Spleen (tissue), 11 donors: ENCODE measurements at regions not wholly inside any gene's neighbourhood (a gene's known extent, or its start where the extent isn't known, plus 50 kb on each side); places are given as distances from the start of the nearest gene placed in this dataset.
"Not testable (repeated sequence)": the region's sequence is repeated elsewhere in the genome, so short reads cannot be mapped to it uniquely, and the experiment has no call there.

Experiments
- DNase-seq: peaks from one replicate; pipeline ENCODE4 v3.0.0-alpha.2; 2020
- H3K27ac ChIP-seq, 8 donors: fragments of 200-600 bp; sonication (generic) in 7 of 8; 1 replicate in 4 of 8; 2 replicates in 4 of 8; pipeline versions ENCODE4 v1.5.0 to v1.8.0; 2016 to 2021; ENCODE audit warnings: inconsistent platforms in 4 of 8, mild to moderate bottlenecking in 4 of 8, moderate library complexity in 1 of 8
- H3K27me3 ChIP-seq, 7 donors: fragments of 200-600 bp; sonication (generic) in 6 of 7; replicated peaks in 1 of 7; 1 replicate in 4 of 7; 2 replicates in 3 of 7; pipeline versions ENCODE4 v1.5.0 to v1.8.0; 2016 to 2021; ENCODE audit warnings: inconsistent platforms in 3 of 7, mild to moderate bottlenecking in 1 of 7
- H3K36me3 ChIP-seq, 6 donors: fragments of 200-600 bp; sonication (generic) in 5 of 6; 1 replicate in 4 of 6; 2 replicates in 2 of 6; pipeline versions ENCODE4 v1.5.0 to v1.8.0; 2016 to 2021; ENCODE audit warnings: inconsistent platforms in 2 of 6
- H3K4me1 ChIP-seq, 6 donors: fragments of 200-600 bp; sonication (generic) in 5 of 6; 1 replicate in 3 of 6; 2 replicates in 3 of 6; pipeline versions ENCODE4 v1.5.0 to v1.8.0; 2016 to 2021; ENCODE audit warnings: inconsistent platforms in 3 of 6
- H3K4me3 ChIP-seq, 8 donors: fragments of 200-600 bp; sonication (generic) in 7 of 8; 1 replicate in 4 of 8; 2 replicates in 4 of 8; pipeline versions ENCODE4 v1.5.0 to v1.8.0; 2016 to 2021; ENCODE audit warnings: inconsistent platforms in 4 of 8, mild to moderate bottlenecking in 4 of 8, moderate library complexity in 2 of 8
- H3K9me3 ChIP-seq, 8 donors: fragments of 200-600 bp; sonication (generic) in 7 of 8; 1 replicate in 4 of 8; 2 replicates in 4 of 8; pipeline versions ENCODE4 v1.5.0 to v1.8.0; 2016 to 2021; ENCODE audit warnings: inconsistent platforms in 4 of 8
- CTCF ChIP-seq, 11 experiments: fragments of 200-600 bp in 7 of 11; fragments of 450-650 bp in 4 of 11; sonication (generic) in 4 of 11; IDR thresholded peaks in 8 of 11; conservative IDR thresholded peaks in 3 of 11; 1 replicate in 7 of 11; 2 replicates in 4 of 11; pipeline versions ENCODE4 v1.4.0 to v1.8.0; 2016 to 2021; ENCODE audit warnings: antibody characterized with exemption in 11 of 11, inconsistent platforms in 4 of 11, mild to moderate bottlenecking in 1 of 11
- POLR2A ChIP-seq, 3 donors: fragments of 450-650 bp; IDR thresholded peaks; one replicate each; pipeline ENCODE4 v1.5.1; 2017; ENCODE audit warnings: antibody characterized with exemption in 3 of 3, mild to moderate bottlenecking in 1 of 3
- POLR2AphosphoS5 ChIP-seq, 3 donors: sonication (generic); formaldehyde crosslinking; IDR thresholded peaks; one replicate each; pipeline ENCODE4 v1.5.1; 2017; ENCODE audit warnings: antibody characterized with exemption in 3 of 3
- WGBS, 5 donors: extraction: QIAGEN DNeasy Blood & Tissue Kit in 3 of 5; methylation state at CpG; one replicate each; pipeline versions ENCODE4 v1.1.5 to v1.1.7; 2013 to 2018; 5-methylcytosine and 5-hydroxymethylcytosine counted together
- intact Hi-C: fragments of 100-400 bp; cut with DNase I; formaldehyde crosslinking; loops from one replicate; pipeline ENCODE4 v1.15.0; 2023; ENCODE audit warnings: low total_unique reads
- donor health status: healthy with polysubstance abuse.
- donor health status: DM: no; HTN: no; CAD: no; lungs with moderate emphysema.
- donor health status: DM: no; HTN: no; CAD: no.
- donor health status: Bipolar disorder and iron deficiency.
- donor health status: healthy.
- donor health status: DM: no; HTN: no; CAD: no.
- donor health status: DM: yes; HTN: yes; CAD: no.

DNA sequence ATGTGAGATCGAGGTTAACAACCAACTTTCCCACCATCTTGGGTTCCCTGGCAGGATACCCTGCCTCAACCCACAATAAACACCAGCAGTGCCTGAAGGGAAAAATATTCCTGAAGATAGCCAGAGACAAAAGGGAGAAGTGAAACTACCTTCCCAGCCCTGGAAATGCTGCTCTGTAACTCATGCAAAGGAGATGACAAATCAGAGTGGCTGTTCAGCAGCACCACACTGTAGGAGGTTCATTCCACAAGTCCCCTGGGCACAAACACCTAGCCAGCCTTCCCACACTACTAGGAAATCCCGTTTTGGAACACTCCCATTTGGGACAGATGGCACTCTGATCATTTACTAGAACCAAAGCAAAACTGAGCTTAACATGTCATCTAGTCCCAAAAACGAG, 190.7 kb upstream of the RBBP8 start:
- peaks cover 0 to 3% (median 0%) of the 10 kb centered on the region in 7 donors for H3K27me3 ChIP-seq
- TF ChIP-seq POLR2AphosphoS5 (IDR thresholded peaks at IDR 0.05): no peak
- peaks cover 0 to 10% (median 5%) of the 10 kb centered on the region in 8 donors for H3K9me3 ChIP-seq
- H3K36me3 ChIP-seq: no peaks in the 10 kb centered on the region
- H3K4me3 ChIP-seq: no peak overlapping the region
- no peaks in the 10 kb centered on the region for H3K4me1 ChIP-seq
- no peak overlapping the region for H3K27ac ChIP-seq
- WGBS, 5 donors: 62 to 84% (median 73%) methylated on average over 3 of the region's 3 CpGs
- DNase-seq: no peak
- intact Hi-C loops: no loop called here

- Histone ChIP-seq H3K9me3 (peaks cover 0 to 10% (median 5%) of the 10 kb centered on the region in 8 donors), H3K27me3 (peaks cover 0 to 3% (median 0%) of the 10 kb centered on the region in 7 donors), H3K4me1 (no peaks in the 10 kb centered on the region), H3K4me3 (no peak overlapping the region), H3K36me3 (no peaks in the 10 kb centered on the region), H3K27ac (no peak overlapping the region)
- TF ChIP-seq POLR2A (IDR thresholded peaks at IDR 0.05) (no peak), CTCF (IDR thresholded peaks at IDR 0.05 in 8 of 11, conservative IDR thresholded peaks at IDR 0.05 in 3 of 11) (no peak), POLR2AphosphoS5 (IDR thresholded peaks at IDR 0.05) (no peak)
- 57 to 87% (median 58%) methylated on average over 1 of the region's 1 CpG for WGBS, 5 donors
- intact Hi-C loops: no loop called here
- DNase-seq: no peak
Observed at GRCh38 chr18:22745966-22746365, 187.2 kb upstream of the RBBP8 start.

GRCh38 chr18:22752014-22752413, 181.1 kb upstream of the RBBP8 start:
- intact Hi-C loops: no loop called here
- DNase-seq: no peak
- no peak overlapping the region for H3K4me3 ChIP-seq
- no peaks in the 10 kb centered on the region for H3K36me3 ChIP-seq
- no peak overlapping the region for H3K27ac ChIP-seq
- 85 to 100% (median 94%) methylated on average over 2 of the region's 2 CpGs for WGBS, 5 donors
- H3K4me1 ChIP-seq: no peaks in the 10 kb centered on the region
- H3K27me3 ChIP-seq: peaks cover 0 to 3% (median 0%) of the 10 kb centered on the region in 7 donors
- H3K9me3 ChIP-seq: no peaks in the 10 kb centered on the region
- TF ChIP-seq POLR2AphosphoS5 (IDR thresholded peaks at IDR 0.05) (no peak), POLR2A (IDR thresholded peaks at IDR 0.05) (no peak), CTCF (IDR thresholded peaks at IDR 0.05 in 8 of 11, conservative IDR thresholded peaks at IDR 0.05 in 3 of 11) (no peak)

DNA sequence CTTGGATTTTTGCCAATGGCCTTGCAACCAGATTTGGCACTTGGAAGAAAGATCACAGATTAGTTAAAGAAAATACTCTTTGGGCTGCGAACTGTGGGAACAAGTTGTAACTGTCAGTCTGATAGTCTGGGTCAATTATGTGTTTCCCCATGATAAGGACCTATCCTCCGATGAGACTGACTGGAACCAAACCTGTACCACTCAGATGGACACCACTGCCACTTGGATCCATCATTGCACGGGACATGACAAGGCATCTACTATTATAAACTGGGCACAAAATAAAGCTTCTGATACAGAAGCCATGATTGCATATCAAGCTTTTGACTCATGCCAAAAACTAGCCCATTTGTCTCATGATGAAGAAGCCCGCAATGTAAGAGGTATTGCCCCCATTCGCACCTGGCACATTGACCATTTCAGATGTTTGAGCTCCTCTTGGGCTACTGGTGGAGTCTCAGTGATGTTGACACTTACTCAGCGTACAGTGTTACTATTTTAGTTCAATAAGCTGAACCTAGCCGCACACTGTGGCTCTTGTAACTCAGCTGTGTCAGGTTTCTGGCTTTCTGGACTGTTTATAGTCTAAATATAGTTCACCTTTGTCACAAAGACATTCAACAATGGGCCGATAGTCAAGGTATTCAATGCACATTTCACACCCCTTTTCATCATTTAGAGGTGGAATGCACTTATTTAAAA, 179.8 kb upstream of the RBBP8 start:
- H3K4me1 ChIP-seq: no peaks in the 10 kb centered on the region
- no peaks in the 10 kb centered on the region for H3K9me3 ChIP-seq
- H3K4me3 ChIP-seq: no peak overlapping the region
- intact Hi-C loops: no loop called here
- WGBS, 5 donors: 87 to 93% (median 91%) methylated on average over 8 of the region's 8 CpGs
- peaks cover 0 to 6% (median 0%) of the 10 kb centered on the region in 7 donors for H3K27me3 ChIP-seq
- no peaks in the 10 kb centered on the region for H3K36me3 ChIP-seq
- TF ChIP-seq POLR2AphosphoS5 (IDR thresholded peaks at IDR 0.05): no peak
- TF ChIP-seq POLR2A (IDR thresholded peaks at IDR 0.05): no peak
- no peak for TF ChIP-seq CTCF (IDR thresholded peaks at IDR 0.05 in 8 of 11, conservative IDR thresholded peaks at IDR 0.05 in 3 of 11)
- DNase-seq: no peak
- H3K27ac ChIP-seq: no peak overlapping the region

DNA sequence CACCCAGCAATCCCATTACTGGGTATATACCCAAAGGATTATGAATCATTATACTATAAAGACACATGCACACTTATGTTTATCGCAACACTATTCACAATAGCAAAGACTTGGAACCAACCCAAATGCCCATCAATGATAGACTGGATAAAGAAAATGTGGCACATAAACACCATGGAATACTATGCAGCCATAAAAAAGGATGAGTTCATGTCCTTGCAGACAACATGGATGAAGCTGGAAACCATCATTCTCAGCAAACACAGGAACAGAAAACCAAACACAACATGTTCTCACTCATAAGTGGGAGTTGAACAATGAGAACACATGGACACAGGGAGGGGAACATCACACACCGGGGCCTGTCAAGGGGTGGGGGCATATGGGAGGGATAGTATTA, 169.1 kb upstream of the RBBP8 start:
- not testable (repeated sequence) for DNase-seq

More for the DNA sequence above, 169.1 kb upstream of the RBBP8 start:
- H3K27me3 ChIP-seq, H3K36me3 ChIP-seq, H3K4me3 ChIP-seq, intact Hi-C loops, H3K4me1 ChIP-seq, H3K27ac ChIP-seq: not testable (repeated sequence)
- WGBS, 5 donors: 91 to 100% (median 97%) methylated on average over 2 of the region's 2 CpGs
- H3K9me3 ChIP-seq: peaks cover 0 to 14% (median 0%) of the 10 kb centered on the region in 8 donors
